ENCODE measurements at regions not wholly inside any gene's neighbourhood (a gene's known extent, or its start where the extent isn't known, plus 50 kb on each side); places are given as distances from the start of the nearest gene placed in this dataset.

DNA sequence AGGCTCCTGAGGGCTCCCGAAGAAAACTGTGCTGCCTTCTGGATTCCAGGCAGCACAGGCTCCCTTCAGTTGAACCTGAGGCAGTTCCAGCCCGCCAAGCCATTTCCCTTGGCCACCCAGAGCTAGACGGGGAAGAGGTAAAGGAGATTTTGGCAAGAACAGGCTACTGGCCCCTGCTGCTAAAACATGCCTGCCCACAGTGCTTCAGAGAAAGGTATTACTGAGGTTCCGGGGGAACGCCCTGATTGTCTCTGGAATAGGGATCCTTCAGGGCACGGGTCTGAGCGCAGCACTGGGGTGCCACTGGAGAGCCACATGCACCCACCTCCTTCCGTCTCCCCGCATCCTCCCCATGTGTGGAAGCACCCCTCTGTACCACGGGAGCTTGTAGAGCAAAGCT lies 247.4 kb downstream of the BAMBI start:
- intact Hi-C loops (cut with micrococcal nuclease), result no loop called here
- no peaks in the 10 kb centered on the region for H3K9me2 ChIP-seq (ENCODE audit: insufficient read depth)
- no peak for TF ChIP-seq SP1 (IDR thresholded peaks at IDR 0.05; ENCODE audit: low read depth)
- no peak for TF ChIP-seq REST (IDR thresholded peaks at IDR 0.05; ENCODE audit: low read depth)
- no peak for TF ChIP-seq ATF3 (IDR thresholded peaks at IDR 0.05)
- TF ChIP-seq, protein P1, sequence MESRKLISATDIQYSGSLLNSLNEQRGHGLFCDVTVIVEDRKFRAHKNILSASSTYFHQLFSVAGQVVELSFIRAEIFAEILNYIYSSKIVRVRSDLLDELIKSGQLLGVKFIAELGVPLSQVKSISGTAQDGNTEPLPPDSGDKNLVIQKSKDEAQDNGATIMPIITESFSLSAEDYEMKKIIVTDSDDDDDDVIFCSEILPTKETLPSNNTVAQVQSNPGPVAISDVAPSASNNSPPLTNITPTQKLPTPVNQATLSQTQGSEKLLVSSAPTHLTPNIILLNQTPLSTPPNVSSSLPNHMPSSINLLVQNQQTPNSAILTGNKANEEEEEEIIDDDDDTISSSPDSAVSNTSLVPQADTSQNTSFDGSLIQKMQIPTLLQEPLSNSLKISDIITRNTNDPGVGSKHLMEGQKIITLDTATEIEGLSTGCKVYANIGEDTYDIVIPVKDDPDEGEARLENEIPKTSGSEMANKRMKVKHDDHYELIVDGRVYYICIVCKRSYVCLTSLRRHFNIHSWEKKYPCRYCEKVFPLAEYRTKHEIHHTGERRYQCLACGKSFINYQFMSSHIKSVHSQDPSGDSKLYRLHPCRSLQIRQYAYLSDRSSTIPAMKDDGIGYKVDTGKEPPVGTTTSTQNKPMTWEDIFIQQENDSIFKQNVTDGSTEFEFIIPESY (IDR thresholded peaks at IDR 0.05; ENCODE audit: extremely low read depth, insufficient replicate concordance, low read length), result no peak
- TF ChIP-seq, protein P2, sequence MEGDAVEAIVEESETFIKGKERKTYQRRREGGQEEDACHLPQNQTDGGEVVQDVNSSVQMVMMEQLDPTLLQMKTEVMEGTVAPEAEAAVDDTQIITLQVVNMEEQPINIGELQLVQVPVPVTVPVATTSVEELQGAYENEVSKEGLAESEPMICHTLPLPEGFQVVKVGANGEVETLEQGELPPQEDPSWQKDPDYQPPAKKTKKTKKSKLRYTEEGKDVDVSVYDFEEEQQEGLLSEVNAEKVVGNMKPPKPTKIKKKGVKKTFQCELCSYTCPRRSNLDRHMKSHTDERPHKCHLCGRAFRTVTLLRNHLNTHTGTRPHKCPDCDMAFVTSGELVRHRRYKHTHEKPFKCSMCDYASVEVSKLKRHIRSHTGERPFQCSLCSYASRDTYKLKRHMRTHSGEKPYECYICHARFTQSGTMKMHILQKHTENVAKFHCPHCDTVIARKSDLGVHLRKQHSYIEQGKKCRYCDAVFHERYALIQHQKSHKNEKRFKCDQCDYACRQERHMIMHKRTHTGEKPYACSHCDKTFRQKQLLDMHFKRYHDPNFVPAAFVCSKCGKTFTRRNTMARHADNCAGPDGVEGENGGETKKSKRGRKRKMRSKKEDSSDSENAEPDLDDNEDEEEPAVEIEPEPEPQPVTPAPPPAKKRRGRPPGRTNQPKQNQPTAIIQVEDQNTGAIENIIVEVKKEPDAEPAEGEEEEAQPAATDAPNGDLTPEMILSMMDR (IDR thresholded peaks at IDR 0.05 in 2 of 3, conservative IDR thresholded peaks at IDR 0.05 in 1 of 3; ENCODE audit: borderline replicate concordance in 1 of 3, insufficient read depth in 1 of 3, low read depth in 2 of 3, low read length in 2 of 3), result no peak
- no peak for TF ChIP-seq EZH2 (IDR thresholded peaks at IDR 0.05)
- no peak for TF ChIP-seq YY1 (IDR thresholded peaks at IDR 0.05; ENCODE audit: extremely low read depth, insufficient replicate concordance, low read depth, low read length)
- no peak for TF ChIP-seq RAD21 (IDR thresholded peaks at IDR 0.05; ENCODE audit: low read depth)
- no peak for TF ChIP-seq ZNF274 (IDR thresholded peaks at IDR 0.05; ENCODE audit: low read depth, low read length)
- no peak for TF ChIP-seq EZH2phosphoT487 (IDR thresholded peaks at IDR 0.05; ENCODE audit: borderline replicate concordance)
- TF ChIP-seq SIN3A (IDR thresholded peaks at IDR 0.05; ENCODE audit: low read depth), result no peak
- no peak for TF ChIP-seq CBX3 (IDR thresholded peaks at IDR 0.05; ENCODE audit: low read depth)
- TF ChIP-seq EGR1 (IDR thresholded peaks at IDR 0.05; ENCODE audit: low read depth), result no peak
- TF ChIP-seq POLR2A (IDR thresholded peaks at IDR 0.05; ENCODE audit: borderline replicate concordance, extremely low read depth, insufficient read depth, insufficient read length), result no peak
- H3K27me3 ChIP-seq (ENCODE audit: insufficient read depth, low read length), result no peaks in the 10 kb centered on the region
- ChIA-PET RAD21 (ENCODE audit: low non-redundant PET in 1 of 2, low total read pairs in 2 of 2, uncharacterized antibody in 2 of 2, unreplicated experiment in 2 of 2) (no interaction called here), POLR2A (no interaction called here), CTCF (no interaction called here)
- no TSS peak for BruUV-seq (replicated peaks)
- H4K20me1 ChIP-seq (ENCODE audit: insufficient read depth), result no peaks in the 10 kb centered on the region
- no peak overlapping the region for H2AFZ ChIP-seq (ENCODE audit: low read depth, low read length, poor library complexity, severe bottlenecking)
- H3K4me3 ChIP-seq (replicated peaks in 1 of 2; ENCODE audit: low read depth in 1 of 2, low read length in 2 of 2), result no peak overlapping the region
- no peak overlapping the region for H3K4me2 ChIP-seq (ENCODE audit: low read length)
- H3K9me3 ChIP-seq (ENCODE audit: control insufficient read depth in 1 of 2, insufficient read depth in 1 of 2, low read depth in 1 of 2, low read length in 2 of 2), result no peaks in the 10 kb centered on the region
- H3K27ac ChIP-seq (ENCODE audit: low read depth, low read length), result no peak overlapping the region
- H3K79me2 ChIP-seq (ENCODE audit: insufficient read depth, low read length), result no peaks in the 10 kb centered on the region
- H3K9ac ChIP-seq (ENCODE audit: low read length), result no peak overlapping the region
- ATAC-seq (no peak), DNase-seq (ENCODE audit: low read depth, low spot score) (no peak)
- H3K4me1 ChIP-seq (ENCODE audit: control insufficient read depth in 1 of 2, insufficient read depth in 2 of 2, low read length in 2 of 2), result peaks cover 4 to 11% of the 10 kb centered on the region in 2 experiments; a peak in 1 of 4 replicates
- no peaks in the 10 kb centered on the region for H3K36me3 ChIP-seq (ENCODE audit: control insufficient read depth in 1 of 2, insufficient read depth in 2 of 2, low read length in 2 of 2)

All from HCT116 (cell line).